H1 (cell line): ENCODE measurements at regions not wholly inside any gene's neighbourhood (a gene's known extent, or its start where the extent isn't known, plus 50 kb on each side); places are given as distances from the start of the nearest gene placed in this dataset.

Experiments
- EGR1 ChIP-seq: IDR thresholded peaks from 2 replicates; pipeline ENCODE4 v1.6.1; 2011; ENCODE audit warnings: low read depth, low read length, borderline replicate concordance
- SP4 ChIP-seq: IDR thresholded peaks from 2 replicates; pipeline ENCODE4 v1.6.1; 2012; ENCODE audit warnings: low read length, inconsistent platforms

GRCh38 chr4:57442241-57442640, 332.1 kb upstream of the IGFBP7 start (continued):
- TF ChIP-seq EGR1 (no peak), SP4 (no peak)
